CD4-positive, alpha-beta T cell treated with Interferon gamma for 1 hour (primary cell): ENCODE measurements at regions not wholly inside any gene's neighbourhood (a gene's known extent, or its start where the extent isn't known, plus 50 kb on each side); places are given as distances from the start of the nearest gene placed in this dataset.
"Not testable (repeated sequence)": the region's sequence is repeated elsewhere in the genome, so short reads cannot be mapped to it uniquely, and the experiment has no call there.

ENCODE experiments used
- DNase-seq: peaks from one replicate; pipeline ENCODE4 v3.0.0-alpha.2; 2020

- DNase-seq: no peak
Measured at GRCh38 chr3:6242104-6242503, 618.8 kb upstream of the GRM7 start.

DNA sequence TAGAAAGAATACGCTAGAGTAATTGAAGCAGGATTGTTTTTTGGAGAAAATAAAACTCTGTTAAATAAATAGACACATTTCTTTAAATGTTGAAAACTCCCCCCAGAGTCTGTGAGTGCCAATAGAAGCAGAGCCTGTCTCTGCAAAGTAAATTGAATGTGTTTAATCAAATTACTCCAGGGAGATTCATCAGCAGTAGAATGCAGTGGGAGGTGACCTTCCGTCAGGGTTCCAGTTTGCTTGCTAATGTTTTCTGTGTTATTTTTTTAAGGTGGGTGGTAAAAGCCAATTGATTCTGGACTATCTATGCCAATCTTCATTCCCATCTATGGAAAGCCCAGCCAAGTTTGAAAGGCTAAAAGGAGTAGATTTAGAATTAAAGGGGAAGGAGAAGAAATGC lies 612.4 kb upstream of the GRM7 start:
- DNase-seq: no peak

- DNase-seq: no peak
Measured at GRCh38 chr3:6249679-6250078, 611.2 kb upstream of the GRM7 start.

DNA sequence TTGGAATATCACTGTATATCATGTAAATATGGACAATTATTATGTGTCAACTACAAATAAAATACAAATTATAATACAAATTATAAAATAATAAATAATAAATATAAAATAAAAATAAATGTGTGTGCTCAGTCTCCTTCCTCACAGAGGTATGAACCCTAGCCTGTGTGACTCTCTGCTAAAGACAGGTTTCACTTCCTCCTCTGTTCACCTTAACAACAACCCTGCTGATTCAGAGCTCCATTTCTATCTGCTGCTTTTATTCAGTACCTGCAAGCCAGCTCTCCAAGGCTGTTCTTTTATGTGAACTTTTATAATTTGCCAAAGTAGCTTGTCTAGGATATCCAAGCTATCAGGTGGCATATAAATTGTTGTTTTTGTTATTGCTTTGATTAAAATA lies 610.7 kb upstream of the GRM7 start:
- no peak for DNase-seq

GRCh38 chr3:6251612-6252400 lies 609.1 kb upstream of the GRM7 start:
- no peak for DNase-seq

- DNase-seq: no peak
Measured at GRCh38 chr3:6254490-6254889, 606.4 kb upstream of the GRM7 start.

DNA sequence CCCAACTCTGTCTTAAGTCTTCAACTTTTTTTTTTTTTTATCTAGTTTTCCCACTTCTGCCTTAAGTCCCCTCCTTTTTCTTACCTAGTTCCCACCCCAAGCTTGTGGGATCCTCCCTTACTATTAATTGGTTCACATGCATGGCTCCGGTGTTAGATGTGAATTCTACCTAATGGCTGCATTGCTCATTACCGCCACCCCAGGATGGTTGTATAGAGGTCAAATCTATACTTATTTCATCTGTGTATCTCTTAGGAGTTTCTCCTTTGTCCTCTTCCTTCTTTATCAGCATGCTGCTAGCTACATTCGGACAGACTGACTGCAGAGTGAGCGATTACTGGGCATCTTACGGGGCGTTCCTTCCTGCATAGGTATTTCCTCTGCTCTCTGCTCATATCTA lies 605.7 kb upstream of the GRM7 start:
- DNase-seq: no peak

DNA sequence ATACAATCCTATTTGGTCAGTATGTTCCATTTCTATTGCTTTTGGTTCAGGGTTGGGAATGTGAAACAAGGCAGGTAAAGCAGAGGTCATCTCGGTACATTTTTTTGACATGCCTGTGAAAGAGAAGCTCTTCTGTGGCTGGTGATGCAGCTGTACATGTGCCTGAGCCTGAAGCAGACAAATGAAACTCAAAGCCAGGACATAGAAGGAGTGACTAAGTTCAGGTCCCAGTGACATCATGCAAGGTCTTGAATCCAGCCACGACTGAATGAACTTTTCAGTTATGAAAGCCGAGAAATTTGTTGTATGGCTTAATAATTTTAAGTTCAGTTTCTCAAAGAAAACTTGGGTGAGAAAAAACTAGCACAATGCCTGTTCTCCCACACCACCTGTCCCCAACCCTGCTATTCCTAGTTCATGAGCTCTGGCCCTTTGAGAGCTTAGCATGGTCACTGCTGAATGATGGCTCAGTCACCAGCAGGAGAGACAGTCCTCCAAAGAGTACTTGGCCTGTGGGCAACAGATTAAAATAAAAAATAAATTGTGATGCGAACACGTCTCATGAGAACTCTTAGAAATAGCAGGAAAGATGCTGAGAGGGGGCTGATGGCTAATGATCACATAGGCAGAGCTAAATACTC lies 600.2 kb upstream of the GRM7 start:
- DNase-seq: no peak

DNA sequence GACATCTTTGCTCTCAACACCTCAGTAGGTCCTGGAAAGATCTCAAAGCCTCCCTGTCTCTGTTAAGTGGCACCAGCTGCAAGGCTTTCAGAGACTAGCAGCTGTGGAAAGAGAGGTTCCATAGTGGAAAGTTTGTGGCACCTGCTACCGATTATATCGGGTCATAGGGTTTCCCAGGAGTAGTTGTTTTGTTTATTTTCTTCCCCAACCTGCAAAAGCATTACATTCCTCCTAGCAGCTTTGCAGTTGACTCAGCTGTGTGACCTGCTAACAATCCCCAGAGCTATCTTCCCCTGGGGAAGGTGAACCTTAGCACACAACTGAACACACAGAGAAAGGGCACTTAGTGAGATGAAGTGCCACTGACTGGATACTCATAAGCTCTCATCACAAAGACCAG lies 598.9 kb upstream of the GRM7 start:
- no peak for DNase-seq

GRCh38 chr3:6264036-6264435 lies 596.9 kb upstream of the GRM7 start:
- DNase-seq: no peak

DNA sequence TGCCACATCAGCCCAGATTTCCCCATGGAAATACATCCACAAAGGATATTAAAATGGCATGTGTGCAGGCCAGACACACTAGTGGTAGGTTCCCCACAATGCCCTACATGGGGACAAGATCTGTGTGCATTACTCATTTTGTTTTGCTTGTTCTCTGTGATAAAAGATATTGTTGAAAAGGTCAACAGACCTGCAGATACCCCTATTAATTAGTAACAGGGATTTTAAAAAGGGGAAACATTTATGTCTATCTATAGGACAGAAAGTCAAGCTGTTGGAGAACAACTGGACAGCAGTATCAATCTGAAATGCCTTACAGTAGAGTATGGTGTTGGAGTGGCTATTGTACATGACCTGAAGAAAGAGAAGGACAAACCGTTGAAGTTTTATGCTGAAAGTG lies 596.0 kb upstream of the GRM7 start:
- DNase-seq: no peak

DNA sequence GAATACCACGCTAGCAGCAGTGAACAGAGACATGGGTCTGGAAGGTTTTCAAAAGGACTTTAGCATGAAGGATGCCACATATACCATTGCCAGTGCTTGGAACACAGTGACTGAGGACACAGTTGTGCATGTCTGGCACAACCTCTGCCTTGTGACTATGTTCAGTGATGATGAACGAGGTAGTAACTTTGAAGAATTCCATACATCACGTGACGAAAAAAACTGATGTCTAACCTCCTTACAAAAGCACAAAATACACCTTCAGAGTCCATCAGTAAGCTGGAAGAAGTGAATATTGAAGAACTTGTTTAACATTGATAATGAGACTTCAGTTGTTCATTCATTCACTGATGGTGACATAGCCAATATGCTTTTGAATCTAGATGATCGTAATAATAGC lies 594.8 kb upstream of the GRM7 start:
- no peak for DNase-seq

DNA sequence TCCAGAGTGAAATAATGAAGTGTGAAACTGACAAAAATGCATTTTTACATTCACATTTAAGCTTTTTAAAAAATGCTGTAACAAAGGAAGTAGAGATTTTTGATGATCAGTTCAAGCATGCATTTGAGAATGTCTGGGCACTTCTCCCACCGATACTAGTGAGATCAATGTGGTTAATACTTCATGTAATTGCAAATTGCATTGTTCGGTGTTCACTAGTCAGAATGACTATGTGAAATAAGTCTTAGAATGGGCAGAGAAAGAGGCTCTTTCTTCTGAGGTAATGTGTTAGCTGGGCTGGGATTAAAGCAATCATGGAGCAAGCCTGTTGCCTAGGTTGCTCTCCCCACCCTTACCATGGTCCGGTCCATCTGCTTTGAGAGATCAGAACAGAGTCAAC lies 587.0 kb upstream of the GRM7 start:
- DNase-seq: no peak

GRCh38 chr3:6281662-6282061 lies 579.3 kb upstream of the GRM7 start:
- no peak for DNase-seq

GRCh38 chr3:6282918-6283317 lies 578.0 kb upstream of the GRM7 start:
- DNase-seq: no peak

- no peak for DNase-seq
Measured at GRCh38 chr3:6287088-6287875, 573.6 kb upstream of the GRM7 start.

DNA sequence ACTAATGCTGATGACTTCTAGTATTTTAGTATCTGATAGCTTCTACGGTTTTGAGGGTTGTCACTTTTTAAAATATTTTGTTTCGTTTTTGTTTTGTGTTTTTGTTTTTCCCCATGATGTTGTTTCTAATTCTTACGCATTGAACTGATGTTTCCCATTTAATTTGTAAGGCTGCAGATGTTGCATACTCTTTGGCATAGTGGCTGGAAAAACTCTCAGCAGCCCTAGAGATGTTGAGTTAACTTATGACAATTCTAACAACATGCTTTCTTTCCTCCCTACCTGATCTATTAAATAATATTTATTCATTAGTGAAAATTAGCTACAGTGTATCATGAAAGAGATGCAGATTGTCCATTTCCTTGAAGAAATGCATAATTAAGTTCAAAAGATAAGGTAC lies 559.3 kb upstream of the GRM7 start:
- DNase-seq: no peak

GRCh38 chr3:6315906-6316305 lies 545.0 kb upstream of the GRM7 start:
- DNase-seq: no peak

GRCh38 chr3:6321999-6322398 lies 538.9 kb upstream of the GRM7 start:
- no peak for DNase-seq

- DNase-seq: no peak
Measured at GRCh38 chr3:6326771-6327170, 534.1 kb upstream of the GRM7 start.

DNA sequence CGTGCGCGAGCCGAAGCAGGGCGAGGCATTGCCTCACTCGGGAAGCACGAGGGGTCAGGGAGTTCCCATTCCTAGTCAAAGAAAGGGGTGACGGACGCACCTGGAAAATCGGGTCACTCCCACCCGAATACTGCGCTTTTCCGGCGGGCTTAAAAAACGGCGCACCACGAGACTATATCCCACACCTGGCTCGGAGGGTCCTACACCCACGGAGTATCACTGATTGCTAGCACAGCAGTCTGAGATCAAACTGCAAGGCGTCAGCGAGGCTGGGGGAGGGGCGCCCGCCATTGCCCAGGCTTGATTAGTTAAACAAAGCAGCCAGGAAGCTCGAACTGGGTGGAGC lies 520.0 kb upstream of the GRM7 start:
- DNase-seq: not testable (repeated sequence)

GRCh38 chr3:6351752-6352151 lies 509.2 kb upstream of the GRM7 start:
- no peak for DNase-seq

DNA sequence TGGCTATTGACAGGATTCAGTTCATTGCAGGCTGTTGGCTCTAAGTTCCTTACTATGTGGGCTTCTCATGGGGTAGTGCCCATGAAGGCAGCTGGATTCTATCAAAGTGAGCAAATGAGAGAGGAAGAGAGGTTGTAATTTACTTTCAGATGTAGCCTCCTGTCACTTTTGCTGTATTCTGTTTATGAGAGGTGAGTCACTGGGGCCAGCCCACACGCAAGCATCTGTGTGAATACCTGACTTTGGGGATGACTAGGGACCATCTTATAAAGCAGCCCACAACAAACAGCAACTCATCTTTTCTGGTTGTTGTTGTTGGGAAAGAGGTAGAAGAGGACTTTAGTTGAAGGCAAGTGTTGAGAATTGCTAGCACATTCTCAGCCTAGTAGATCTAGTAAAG lies 506.3 kb upstream of the GRM7 start:
- DNase-seq: no peak

GRCh38 chr3:6362406-6362805 lies 498.5 kb upstream of the GRM7 start:
- no peak for DNase-seq
